ENCODE measurements at regions not wholly inside any gene's neighbourhood (a gene's known extent, or its start where the extent isn't known, plus 50 kb on each side); places are given as distances from the start of the nearest gene placed in this dataset.
A peak's percentile ranks its signal among the peaks of the same experiment; 100 is the strongest.

DNA sequence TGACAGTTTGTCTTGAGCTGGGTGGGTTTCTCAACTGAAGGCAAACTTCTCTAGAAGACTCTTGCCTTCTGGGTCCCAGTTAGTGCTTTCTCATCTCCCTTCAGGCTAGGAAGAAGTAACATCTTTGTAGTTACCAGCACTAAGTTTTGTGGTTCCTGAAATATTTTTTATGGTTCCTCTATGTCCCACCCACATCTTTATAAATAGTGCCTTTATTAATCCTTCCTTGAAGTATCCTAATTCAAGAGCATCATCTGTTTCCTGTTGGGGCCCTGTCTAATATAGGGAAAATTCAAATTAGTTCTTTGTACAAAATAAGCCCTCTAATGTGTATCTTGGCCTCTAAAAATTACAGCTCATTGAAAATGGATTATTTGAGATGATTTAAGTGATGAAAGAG is 147.4 kb upstream of the MAOA start:
- no peak for DNase-seq

DNA sequence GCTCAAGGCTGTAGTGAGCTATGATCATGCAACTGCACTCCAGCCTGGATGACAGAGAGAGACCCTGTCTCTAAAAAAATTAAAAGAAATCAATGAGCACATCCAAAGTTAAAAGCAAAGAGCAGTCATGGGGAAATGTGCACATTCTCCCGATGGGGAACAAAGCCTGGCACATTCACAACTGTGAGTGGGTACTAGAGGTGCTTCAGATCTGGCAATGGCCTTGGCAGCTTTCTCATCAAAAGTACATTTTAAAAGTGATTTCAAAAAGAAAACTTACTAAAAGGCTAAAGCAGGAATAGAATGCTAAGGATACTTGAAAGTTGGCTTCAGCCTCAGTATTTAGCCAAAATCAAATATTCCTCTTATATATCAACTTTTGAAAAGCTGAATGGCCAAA is 145.9 kb upstream of the MAOA start:
- no peak for DNase-seq

DNA sequence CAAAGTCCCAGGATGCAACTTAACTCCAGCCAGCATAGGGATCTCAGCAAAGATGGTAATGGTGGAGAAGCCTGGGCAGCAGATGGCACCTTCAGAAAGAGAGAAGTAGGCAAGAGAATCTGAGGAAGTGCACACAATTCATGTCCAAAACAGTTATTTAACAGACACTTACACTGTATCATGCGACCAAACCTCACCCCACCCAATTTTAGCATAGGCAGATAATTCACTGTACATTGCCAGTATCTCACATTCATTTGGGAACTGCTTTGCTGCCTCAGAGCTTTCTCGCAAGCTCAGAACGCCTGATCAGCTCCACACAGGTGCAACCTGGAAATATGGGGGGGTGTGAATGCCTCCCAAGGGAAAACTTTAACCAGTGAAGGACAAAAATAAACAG is 143.0 kb upstream of the MAOA start:
- DNase-seq = no peak

GRCh38 chrX:43514820-43515219 is 141.3 kb upstream of the MAOA start:
- no peak for DNase-seq

DNA sequence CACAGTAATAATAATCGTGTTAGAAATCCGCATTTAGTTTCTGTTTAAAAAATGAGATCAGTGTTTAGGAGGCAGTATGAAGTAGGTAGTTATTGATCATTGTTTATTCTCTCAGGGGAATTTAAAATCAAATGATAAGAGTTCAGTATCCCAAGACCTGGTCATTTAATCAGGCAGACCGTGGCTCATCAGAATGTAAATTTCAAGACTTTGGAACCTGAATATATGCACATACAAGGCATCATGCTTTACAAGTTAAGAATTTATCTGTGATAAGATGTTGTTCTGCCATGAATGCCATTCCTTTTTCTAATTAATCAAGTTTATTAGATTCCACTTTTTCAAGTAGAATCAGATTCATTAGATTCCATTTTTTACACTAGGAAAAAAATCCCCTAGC is 133.5 kb upstream of the MAOA start:
- DNase-seq = no peak

- DNase-seq = no peak
Measured at GRCh38 chrX:43525901-43526610, 130.0 kb upstream of the MAOA start.

- DNase-seq = no peak
Measured at GRCh38 chrX:43526878-43527277, 129.2 kb upstream of the MAOA start.

DNA sequence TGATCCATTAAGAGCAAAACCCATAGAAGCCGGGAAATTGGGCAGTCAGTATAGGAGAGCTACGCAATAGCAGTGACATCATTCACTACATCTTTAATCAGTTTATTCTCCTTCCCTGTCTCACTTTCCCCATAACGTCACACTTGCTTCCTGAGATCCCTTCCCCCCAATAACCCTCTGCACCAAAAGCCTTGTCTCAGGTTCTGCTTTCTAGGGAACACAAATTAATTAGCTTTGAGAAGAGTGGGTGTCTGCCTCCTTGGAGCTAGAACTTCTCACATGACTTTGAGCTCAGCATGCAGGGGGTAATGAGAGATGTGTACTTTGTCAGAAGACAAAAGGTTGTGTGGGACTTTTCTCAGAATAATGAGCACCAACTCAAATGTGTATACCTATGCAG is 128.3 kb upstream of the MAOA start:
- DNase-seq = no peak

DNA sequence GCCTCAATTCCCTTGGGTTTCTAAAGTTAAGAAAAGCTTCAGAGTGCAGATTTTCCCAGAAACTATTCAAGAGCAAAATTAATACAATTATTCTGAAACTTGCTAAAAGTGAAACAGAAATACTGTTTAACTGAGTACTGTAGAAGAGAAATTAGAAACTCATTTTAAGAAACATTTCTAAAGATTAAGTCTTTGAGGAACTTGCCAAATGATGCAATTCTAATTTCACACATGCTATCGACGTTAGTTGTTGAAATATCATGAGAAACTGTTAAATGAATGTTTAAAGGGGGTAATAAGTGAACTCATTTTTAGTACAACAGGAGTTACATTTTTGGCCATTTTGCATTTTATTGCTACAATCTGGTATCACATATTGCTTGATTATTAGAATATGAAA is 125.3 kb upstream of the MAOA start:
- DNase-seq = no peak

DNA sequence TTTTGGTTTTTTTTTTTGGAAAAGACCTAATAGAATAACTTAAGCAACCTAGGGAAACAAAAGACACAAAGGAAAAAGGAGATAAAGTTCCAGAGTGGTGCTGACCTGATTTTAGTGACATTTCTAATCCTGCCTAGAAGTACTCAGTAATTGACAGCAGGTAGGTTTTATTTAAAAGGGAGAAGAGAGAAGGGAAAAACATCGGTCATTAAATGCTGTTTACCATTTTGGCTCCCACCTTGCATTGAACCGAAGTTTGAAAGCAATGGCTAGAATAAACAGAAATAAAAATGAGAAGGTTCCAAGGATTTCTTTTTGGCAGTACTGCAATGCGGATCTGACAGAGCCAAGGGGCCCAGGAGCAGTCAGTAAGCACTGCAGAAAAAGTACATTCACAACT is 115.8 kb upstream of the MAOA start:
- DNase-seq = no peak

DNA sequence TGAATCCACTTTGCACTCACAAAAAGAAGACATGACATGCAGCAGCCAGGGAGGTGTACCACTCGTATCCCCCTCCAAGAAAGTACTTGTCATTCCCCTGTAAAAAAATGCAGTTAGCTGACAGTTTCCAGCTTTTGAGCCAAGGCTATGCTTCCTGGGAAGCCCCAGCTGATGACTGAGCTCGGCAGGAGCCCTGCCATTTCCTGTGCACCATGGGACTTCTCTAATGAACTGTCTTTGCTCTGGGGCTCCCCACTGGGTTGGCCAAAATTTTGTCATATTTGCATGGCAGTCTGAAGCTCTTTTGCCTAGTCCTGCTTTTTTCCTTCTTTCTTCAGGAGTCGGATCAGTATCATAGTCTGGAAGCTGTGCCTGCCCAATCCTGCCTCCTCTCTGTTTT is 104.5 kb upstream of the MAOA start:
- DNase-seq = no peak

DNA sequence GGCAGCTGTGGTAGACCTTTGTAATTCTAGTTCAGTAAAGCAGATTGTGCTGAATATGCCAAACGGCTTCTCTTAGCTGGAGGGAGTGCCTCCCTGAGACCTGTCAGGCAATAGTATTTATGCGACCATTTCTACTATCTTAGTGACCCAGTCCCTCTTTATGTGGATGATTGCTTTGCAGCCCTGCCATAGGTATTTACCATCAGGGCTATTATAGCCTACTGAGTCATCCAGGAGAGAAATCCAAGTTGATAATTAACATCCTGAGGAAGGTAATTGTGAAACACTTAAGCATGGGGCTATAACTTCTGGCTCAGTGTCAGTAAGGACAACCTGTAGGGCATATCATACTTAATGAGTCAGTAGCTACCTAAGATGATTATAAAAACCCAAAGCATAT is 103.9 kb upstream of the MAOA start:
- DNase-seq = no peak

DNA sequence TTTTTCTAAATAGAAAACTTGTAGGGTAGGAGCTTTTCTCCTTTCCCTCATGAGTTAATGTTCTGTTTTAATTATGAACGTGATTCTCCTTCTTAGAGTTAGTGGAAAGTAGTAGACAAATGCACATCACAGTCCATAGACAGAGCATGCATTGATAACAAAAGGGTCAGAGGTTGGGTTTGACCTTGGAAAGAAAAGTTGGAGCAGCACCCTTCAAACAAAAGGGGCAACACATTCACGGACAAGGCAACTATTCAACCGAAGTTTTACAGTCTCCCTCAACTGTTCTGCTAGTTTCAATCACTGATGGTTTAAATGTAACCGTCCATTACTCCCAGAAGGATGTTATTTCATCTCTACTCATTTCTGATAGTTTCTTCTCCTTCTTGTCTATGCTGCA is 103.4 kb upstream of the MAOA start:
- no peak for DNase-seq

GRCh38 chrX:43553257-43553656 is 102.8 kb upstream of the MAOA start:
- no peak for DNase-seq

- no peak for DNase-seq
Measured at GRCh38 chrX:43556207-43556606, 99.9 kb upstream of the MAOA start.

DNA sequence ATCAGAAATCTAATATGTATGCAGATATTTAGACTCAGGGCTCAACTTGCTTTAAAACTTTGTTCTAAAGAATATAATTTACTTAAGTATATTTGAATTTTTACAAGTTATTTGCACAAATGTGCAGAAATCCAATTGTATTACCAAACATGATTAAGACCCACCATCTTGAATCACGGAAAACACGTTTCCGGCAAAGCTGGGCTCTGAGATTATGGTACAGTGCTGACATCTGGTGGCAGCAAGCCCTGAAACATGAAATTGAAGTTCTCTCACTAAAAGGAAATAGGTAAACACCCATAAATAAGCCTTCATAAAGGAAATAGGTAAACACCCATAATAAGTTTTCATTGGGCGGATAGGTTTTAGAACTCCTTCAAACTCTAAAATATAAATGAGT is 98.3 kb upstream of the MAOA start:
- DNase-seq = peak; percentile 42

DNA sequence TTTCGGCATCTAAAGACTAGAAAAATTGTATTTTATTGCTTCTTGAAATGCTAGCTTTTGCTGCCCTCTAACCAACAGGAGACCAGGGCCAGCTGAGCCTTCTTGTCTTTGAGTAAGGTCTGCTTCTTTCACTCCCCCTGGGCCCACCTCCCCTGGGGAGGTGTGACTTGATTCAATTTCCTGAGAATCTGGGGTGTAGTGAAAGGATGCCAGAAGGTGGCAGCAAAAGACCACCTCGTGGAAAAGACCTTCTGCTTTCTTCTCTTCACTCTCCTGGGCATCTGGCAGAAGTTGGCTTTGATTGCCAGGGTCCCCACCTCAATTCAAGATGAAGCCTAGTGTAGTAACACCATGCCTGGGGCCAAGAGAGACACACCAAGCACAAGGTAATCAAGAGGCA is 96.5 kb upstream of the MAOA start:
- DNase-seq = peak; percentile 45

GRCh38 chrX:43560247-43560946 is 95.7 kb upstream of the MAOA start:
- no peak for DNase-seq

- no peak for DNase-seq
Measured at GRCh38 chrX:43562372-43562771, 93.7 kb upstream of the MAOA start.

DNA sequence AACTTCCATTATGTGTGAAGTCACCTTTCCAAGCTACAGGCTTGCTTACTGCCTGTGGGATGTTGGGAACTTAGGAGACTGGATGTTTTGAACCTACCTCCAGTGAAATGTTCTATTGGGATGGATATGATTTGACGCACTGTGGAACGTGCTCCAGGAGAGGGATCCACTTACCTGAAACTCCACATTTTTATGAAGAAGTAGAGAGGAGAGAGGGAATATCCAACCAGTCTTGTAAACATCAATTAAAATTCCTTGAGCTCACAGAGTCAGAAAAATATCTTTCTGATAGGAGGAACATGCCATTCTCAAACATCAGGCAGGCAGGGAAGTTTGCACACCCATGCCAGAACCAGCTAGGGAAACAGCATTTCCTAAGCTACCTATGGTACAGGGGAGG is 91.1 kb upstream of the MAOA start:
- DNase-seq = no peak

GRCh38 chrX:43566170-43566569 is 89.9 kb upstream of the MAOA start:
- no peak for DNase-seq

GRCh38 chrX:43573441-43574015 is 82.6 kb upstream of the MAOA start:
- DNase-seq = no peak

- DNase-seq = no peak
Measured at GRCh38 chrX:43580621-43581020, 75.5 kb upstream of the MAOA start.

GRCh38 chrX:43581167-43581566 is 74.9 kb upstream of the MAOA start:
- DNase-seq = no peak

Data from left kidney (tissue), 1 donor.